CD14-positive monocyte (primary cell): ENCODE measurements at regions not wholly inside any gene's neighbourhood (a gene's known extent, or its start where the extent isn't known, plus 50 kb on each side); places are given as distances from the start of the nearest gene placed in this dataset.

Experiments
- DNase-seq, 3 donors: peaks; one replicate each; pipeline ENCODE4 v3.0.0-alpha.2; 2011 to 2022
- H2AFZ ChIP-seq: 2 replicates; pipeline ENCODE4 v1.6.0; 2012; ENCODE audit warnings: mild to moderate bottlenecking, low read depth, low read length, inconsistent platforms; ENCODE audit not compliant: insufficient read depth, poor library complexity, severe bottlenecking
- H3K27ac ChIP-seq, 2 donors: 1 replicate in 1 of 2; 2 replicates in 1 of 2; pipeline ENCODE4 v1.5.1; 2012 to 2013; ENCODE audit warnings: low read length in 2 of 2, control low read depth in 1 of 2, inconsistent platforms in 1 of 2, low read depth in 1 of 2, mild to moderate bottlenecking in 1 of 2
- H3K27me3 ChIP-seq, 2 donors: one replicate each; pipeline versions ENCODE4 v1.6.0 to v1.6.1; 2011 to 2013; ENCODE audit warnings: low read length in 2 of 2; ENCODE audit not compliant: control insufficient read depth in 2 of 2, insufficient read depth in 2 of 2
- H3K36me3 ChIP-seq, 2 donors: replicated peaks in 1 of 2; 1 replicate in 1 of 2; 2 replicates in 1 of 2; pipeline versions ENCODE4 v1.5.1 to v1.6.1; 2012 to 2013; ENCODE audit warnings: low read length in 2 of 2, control low read depth in 1 of 2, inconsistent platforms in 1 of 2, mild to moderate bottlenecking in 1 of 2; ENCODE audit not compliant: insufficient read depth in 2 of 2, control insufficient read depth in 1 of 2
- H3K4me1 ChIP-seq, 2 donors: 1 replicate in 1 of 2; 2 replicates in 1 of 2; pipeline versions ENCODE4 v1.5.1 to v1.6.1; 2012 to 2013; ENCODE audit warnings: low read length in 2 of 2, control low read depth in 1 of 2, inconsistent platforms in 1 of 2, mild to moderate bottlenecking in 1 of 2, moderate library complexity in 1 of 2; ENCODE audit not compliant: insufficient read depth in 2 of 2, control insufficient read depth in 1 of 2
- H3K4me2 ChIP-seq: replicated peaks from 2 replicates; pipeline ENCODE3; 2012; ENCODE audit warnings: low read length, moderate library complexity, mild to moderate bottlenecking; ENCODE audit not compliant: poor library complexity, severe bottlenecking; ENCODE audit errors: extremely low read depth
- H3K4me3 ChIP-seq, 3 experiments: fragments of 200-600 bp in 1 of 3; sonication (generic) in 1 of 3; replicated peaks in 1 of 3; 1 replicate in 2 of 3; 2 replicates in 1 of 3; pipeline ENCODE4 v1.5.1; 2011 to 2013; ENCODE audit warnings: low read length in 3 of 3, mild to moderate bottlenecking in 3 of 3, control low read depth in 2 of 3, low read depth in 2 of 3, inconsistent platforms in 1 of 3, moderate library complexity in 1 of 3
- H3K79me2 ChIP-seq: 2 replicates; pipeline ENCODE4 v1.6.0; 2012; ENCODE audit warnings: mild to moderate bottlenecking, control low read depth, inconsistent platforms, low read length, moderate library complexity; ENCODE audit not compliant: insufficient read depth
- H3K9ac ChIP-seq: 2 replicates; pipeline ENCODE4 v1.6.0; 2017; ENCODE audit warnings: low read length, mild to moderate bottlenecking; ENCODE audit not compliant: insufficient read depth, poor library complexity, severe bottlenecking
- H3K9me3 ChIP-seq, 2 donors: replicated peaks in 1 of 2; 1 replicate in 1 of 2; 2 replicates in 1 of 2; pipeline versions ENCODE4 v1.5.1 to v1.6.1; 2012 to 2013; ENCODE audit warnings: low read length in 2 of 2, control low read depth in 1 of 2; ENCODE audit not compliant: control insufficient read depth in 1 of 2, insufficient read depth in 1 of 2
- H4K20me1 ChIP-seq: 2 replicates; pipeline ENCODE4 v1.6.0; 2012; ENCODE audit warnings: mild to moderate bottlenecking, low read length, control low read depth, moderate library complexity; ENCODE audit not compliant: insufficient read depth
- H3K27ac Mint-ChIP-seq, 7 donors: one replicate each; pipeline ENCODE4 v1.8.0; 2020; ENCODE audit warnings: mild to moderate bottlenecking in 7 of 7, mixed read lengths in 7 of 7, moderate library complexity in 6 of 7, inconsistent platforms in 2 of 7
- H3K27me3 Mint-ChIP-seq, 3 donors: one replicate each; pipeline ENCODE4 v1.8.0; 2021 to 2022; ENCODE audit warnings: low read depth in 3 of 3, mild to moderate bottlenecking in 3 of 3, mixed read lengths in 3 of 3, moderate library complexity in 3 of 3, inconsistent platforms in 1 of 3
- H3K36me3 Mint-ChIP-seq, 2 donors: one replicate each; pipeline ENCODE4 v1.8.0; 2020; ENCODE audit warnings: mixed read lengths in 2 of 2, inconsistent platforms in 1 of 2, mild to moderate bottlenecking in 1 of 2
- H3K4me1 Mint-ChIP-seq: one replicate; pipeline ENCODE4 v1.8.0; 2020; ENCODE audit warnings: mild to moderate bottlenecking, mixed read lengths
- H3K4me3 Mint-ChIP-seq, 2 donors: one replicate each; pipeline ENCODE4 v1.8.0; 2020; ENCODE audit warnings: mild to moderate bottlenecking in 2 of 2, mixed read lengths in 2 of 2, moderate library complexity in 1 of 2
- H3K9me3 Mint-ChIP-seq, 7 donors: one replicate each; pipeline ENCODE4 v1.8.0; 2020 to 2022; ENCODE audit warnings: mixed read lengths in 7 of 7, mild to moderate bottlenecking in 6 of 7, moderate library complexity in 6 of 7, inconsistent platforms in 2 of 7
- CTCF ChIP-seq: fragments of 200-600 bp; IDR thresholded peaks from one replicate; pipeline ENCODE4 v1.8.0; 2022; ENCODE audit warnings: antibody characterized with exemption, mild to moderate bottlenecking
- WGBS: methylation state at CpG from one replicate; pipeline ENCODE4 v1.1.5; 2013; ENCODE audit warnings: missing lambda C conversion rate; ENCODE audit not compliant: insufficient coverage; 5-methylcytosine and 5-hydroxymethylcytosine counted together
- intact Hi-C, 2 donors: fragments of 100-400 bp; cut with micrococcal nuclease; formaldehyde crosslinking; loops; one replicate each; pipeline versions ENCODE4 v1.15.0 to v1.15.1; 2023

- Histone ChIP-seq H4K20me1 (no peaks in the 10 kb centered on the region), H2AFZ (no peak overlapping the region), H3K27ac (no peak overlapping the region), H3K27me3 (peaks cover 2 to 3% of the 10 kb centered on the region in 2 donors), H3K4me2 (no peak overlapping the region), H3K4me1 (peaks cover 0 to 2% of the 10 kb centered on the region in 2 donors), H3K9me3 (no peaks in the 10 kb centered on the region), H3K9ac (no peak overlapping the region), H3K4me3 (no peak overlapping the region), H3K79me2 (no peaks in the 10 kb centered on the region), H3K36me3 (no peaks in the 10 kb centered on the region)
- no peak overlapping the region for H3K4me3 Mint-ChIP-seq
- no peak for DNase-seq
- H3K36me3 Mint-ChIP-seq: no peaks in the 10 kb centered on the region
- no peak overlapping the region for H3K27ac Mint-ChIP-seq
- intact Hi-C loops: no loop called here
- peaks cover 0 to 6% (median 3%) of the 10 kb centered on the region in 7 donors for H3K9me3 Mint-ChIP-seq
- H3K27me3 Mint-ChIP-seq: peaks cover 5 to 13% (median 5%) of the 10 kb centered on the region in 3 donors
- TF ChIP-seq CTCF: no peak
- peaks cover 6% of the 10 kb centered on the region for H3K4me1 Mint-ChIP-seq
- 80% methylated on average over 2 of the region's 8 CpGs for WGBS
Measured at GRCh38 chr12:65603438-65604351, 220.6 kb upstream of the HMGA2 start.

- Histone ChIP-seq H3K4me1 (peaks cover 0 to 2% of the 10 kb centered on the region in 2 donors), H3K27ac (no peak overlapping the region), H3K4me2 (no peak overlapping the region), H2AFZ (no peak overlapping the region), H3K4me3 (no peak overlapping the region), H3K27me3 (peaks cover 2 to 3% of the 10 kb centered on the region in 2 donors), H4K20me1 (no peaks in the 10 kb centered on the region), H3K9ac (no peak overlapping the region), H3K36me3 (no peaks in the 10 kb centered on the region), H3K9me3 (no peaks in the 10 kb centered on the region), H3K79me2 (no peaks in the 10 kb centered on the region)
- Mint-ChIP-seq H3K4me3 (no peak overlapping the region), H3K36me3 (no peaks in the 10 kb centered on the region), H3K9me3 (peaks cover 0 to 6% (median 3%) of the 10 kb centered on the region in 7 donors), H3K27me3 (peaks cover 4 to 13% (median 5%) of the 10 kb centered on the region in 3 donors), H3K4me1 (peaks cover 6% of the 10 kb centered on the region), H3K27ac (no peak overlapping the region)
- no CpG with 5 or more reads among the region's 2 CpGs for WGBS
- DNase-seq: no peak
- TF ChIP-seq CTCF: no peak
- intact Hi-C loops: no loop called here
Measured at GRCh38 chr12:65605019-65605418, 219.3 kb upstream of the HMGA2 start.
